ENCODE measurements at regions not wholly inside any gene's neighbourhood (a gene's known extent, or its start where the extent isn't known, plus 50 kb on each side); places are given as distances from the start of the nearest gene placed in this dataset.

DNA sequence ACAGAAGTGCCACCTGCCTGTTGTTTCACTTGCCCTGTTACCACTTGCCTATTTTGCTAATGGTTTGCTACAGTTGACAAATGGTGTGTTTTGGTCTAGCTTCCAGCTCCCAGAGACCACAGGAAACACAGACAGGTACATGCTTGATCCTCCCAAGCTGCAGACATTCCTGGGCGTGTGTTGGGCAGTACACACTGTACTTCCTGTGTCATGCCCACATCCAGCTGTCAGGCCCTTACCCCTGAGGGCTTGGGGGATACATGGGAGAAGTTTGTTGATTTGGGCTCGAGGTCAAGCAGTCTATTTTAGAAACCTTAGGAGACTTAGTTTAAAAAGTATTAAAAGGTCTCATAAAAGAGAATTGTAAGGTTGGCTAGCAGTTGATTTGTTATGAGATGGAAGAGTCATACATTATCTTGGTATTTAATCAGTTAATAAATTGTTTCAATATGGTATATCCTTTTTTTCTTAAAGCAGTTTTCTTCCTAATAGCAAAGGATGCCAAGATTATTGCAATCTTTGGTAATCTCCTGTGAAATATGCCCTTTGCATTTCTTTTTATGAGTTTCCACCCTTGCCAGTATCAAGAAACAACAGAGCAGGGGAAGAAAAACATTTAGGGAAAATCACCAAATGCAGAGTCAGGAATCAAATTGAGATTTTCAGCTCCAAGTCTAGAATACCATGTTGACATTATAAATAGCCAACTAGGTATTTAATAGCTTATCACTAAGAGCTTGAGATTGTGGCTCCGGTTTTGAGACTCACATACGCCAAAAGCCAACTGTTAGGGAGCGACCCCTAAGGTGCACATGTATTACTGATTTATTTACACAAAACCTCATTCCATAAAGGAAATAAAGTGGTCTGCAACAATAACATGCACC lies 52.3 kb upstream of the CD180 start:
- TF ChIP-seq ZIC2 (tag by site-specific recombination; IDR thresholded peaks at IDR 0.05) (no peak), ZNF114 (tag by site-specific recombination; IDR thresholded peaks at IDR 0.05) (no peak), ZNF274 (IDR thresholded peaks at IDR 0.05; ENCODE audit: low read length) (no peak), ZNF274 (tag by site-specific recombination; IDR thresholded peaks at IDR 0.05; ENCODE audit: borderline replicate concordance) (no peak), ZNF24 (tag by site-specific recombination; IDR thresholded peaks at IDR 0.05) (no peak), ZNF354C (tag by site-specific recombination; IDR thresholded peaks at IDR 0.05; ENCODE audit: borderline replicate concordance, low read depth) (no peak), ZNF530 (tag by site-specific recombination; IDR thresholded peaks at IDR 0.05; ENCODE audit: low read depth) (no peak), GLI2 (tag by site-specific recombination; IDR thresholded peaks at IDR 0.05; ENCODE audit: borderline replicate concordance, low read depth) (no peak)
- TF ChIP-seq, protein P1, sequence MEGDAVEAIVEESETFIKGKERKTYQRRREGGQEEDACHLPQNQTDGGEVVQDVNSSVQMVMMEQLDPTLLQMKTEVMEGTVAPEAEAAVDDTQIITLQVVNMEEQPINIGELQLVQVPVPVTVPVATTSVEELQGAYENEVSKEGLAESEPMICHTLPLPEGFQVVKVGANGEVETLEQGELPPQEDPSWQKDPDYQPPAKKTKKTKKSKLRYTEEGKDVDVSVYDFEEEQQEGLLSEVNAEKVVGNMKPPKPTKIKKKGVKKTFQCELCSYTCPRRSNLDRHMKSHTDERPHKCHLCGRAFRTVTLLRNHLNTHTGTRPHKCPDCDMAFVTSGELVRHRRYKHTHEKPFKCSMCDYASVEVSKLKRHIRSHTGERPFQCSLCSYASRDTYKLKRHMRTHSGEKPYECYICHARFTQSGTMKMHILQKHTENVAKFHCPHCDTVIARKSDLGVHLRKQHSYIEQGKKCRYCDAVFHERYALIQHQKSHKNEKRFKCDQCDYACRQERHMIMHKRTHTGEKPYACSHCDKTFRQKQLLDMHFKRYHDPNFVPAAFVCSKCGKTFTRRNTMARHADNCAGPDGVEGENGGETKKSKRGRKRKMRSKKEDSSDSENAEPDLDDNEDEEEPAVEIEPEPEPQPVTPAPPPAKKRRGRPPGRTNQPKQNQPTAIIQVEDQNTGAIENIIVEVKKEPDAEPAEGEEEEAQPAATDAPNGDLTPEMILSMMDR (tag by site-specific recombination; IDR thresholded peaks at IDR 0.05): no peak
- TF ChIP-seq, protein P2, sequence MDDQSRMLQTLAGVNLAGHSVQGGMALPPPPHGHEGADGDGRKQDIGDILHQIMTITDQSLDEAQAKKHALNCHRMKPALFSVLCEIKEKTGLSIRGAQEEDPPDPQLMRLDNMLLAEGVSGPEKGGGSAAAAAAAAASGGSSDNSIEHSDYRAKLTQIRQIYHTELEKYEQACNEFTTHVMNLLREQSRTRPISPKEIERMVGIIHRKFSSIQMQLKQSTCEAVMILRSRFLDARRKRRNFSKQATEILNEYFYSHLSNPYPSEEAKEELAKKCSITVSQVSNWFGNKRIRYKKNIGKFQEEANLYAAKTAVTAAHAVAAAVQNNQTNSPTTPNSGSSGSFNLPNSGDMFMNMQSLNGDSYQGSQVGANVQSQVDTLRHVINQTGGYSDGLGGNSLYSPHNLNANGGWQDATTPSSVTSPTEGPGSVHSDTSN (CRISPR knock-in tag; IDR thresholded peaks at IDR 0.05): no peak

Data from HEK293 (cell line).